GM12892 (cell line): ENCODE measurements at regions not wholly inside any gene's neighbourhood (a gene's known extent, or its start where the extent isn't known, plus 50 kb on each side); places are given as distances from the start of the nearest gene placed in this dataset.

Source experiments
- POLR2A ChIP-seq: IDR thresholded peaks from 2 replicates; pipeline ENCODE4 v1.6.1; 2011; ENCODE audit warnings: low read depth, low read length, control low read depth
- POLR2AphosphoS5 ChIP-seq: IDR thresholded peaks from 2 replicates; pipeline ENCODE4 v1.6.1; 2011; ENCODE audit warnings: low read depth, low read length, control low read depth

GRCh38 chr14:44113769-44114730, 393.0 kb downstream of the FSCB start:
- TF ChIP-seq POLR2AphosphoS5 (no peak), POLR2A (no peak)
